Sigmoid colon (tissue), 4 donors: ENCODE measurements at regions not wholly inside any gene's neighbourhood (a gene's known extent, or its start where the extent isn't known, plus 50 kb on each side); places are given as distances from the start of the nearest gene placed in this dataset.

Experiments used
- POLR2AphosphoS5 ChIP-seq, 4 donors: sonication (generic); formaldehyde crosslinking; IDR thresholded peaks; one replicate each; pipeline ENCODE4 v1.6.1; 2017; ENCODE audit warnings: antibody characterized with exemption in 4 of 4
- TF ChIP-seq, protein P1 (sequence below), 4 experiments: fragments of 450-650 bp in 3 of 4; fragments of 200-600 bp in 1 of 4; IDR thresholded peaks; one replicate each; pipeline ENCODE4 v1.5.1; 2016 to 2019; ENCODE audit warnings: antibody characterized with exemption in 4 of 4, mild to moderate bottlenecking in 3 of 4, moderate library complexity in 2 of 4

DNA sequence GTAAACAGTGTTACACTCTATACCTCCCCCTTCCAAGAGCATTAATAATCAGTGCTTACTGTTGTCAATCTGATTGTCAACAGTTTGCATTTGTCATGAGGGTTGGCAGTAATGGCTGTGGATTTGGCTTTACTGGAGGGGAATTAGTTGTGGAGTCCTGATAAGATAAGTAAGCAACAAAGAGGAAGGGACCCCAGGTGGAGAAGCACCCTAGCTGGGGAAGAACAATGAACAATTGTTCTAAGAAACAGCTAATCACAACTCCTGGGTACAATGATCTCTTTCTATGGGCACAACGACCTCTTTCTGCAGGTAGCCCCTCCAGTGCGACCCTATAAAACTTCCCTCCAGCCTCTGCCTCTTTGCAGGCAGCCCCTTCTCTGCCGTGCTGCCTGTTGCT is 53.2 kb upstream of the CDKN2AIP start:
- TF ChIP-seq, protein P1, sequence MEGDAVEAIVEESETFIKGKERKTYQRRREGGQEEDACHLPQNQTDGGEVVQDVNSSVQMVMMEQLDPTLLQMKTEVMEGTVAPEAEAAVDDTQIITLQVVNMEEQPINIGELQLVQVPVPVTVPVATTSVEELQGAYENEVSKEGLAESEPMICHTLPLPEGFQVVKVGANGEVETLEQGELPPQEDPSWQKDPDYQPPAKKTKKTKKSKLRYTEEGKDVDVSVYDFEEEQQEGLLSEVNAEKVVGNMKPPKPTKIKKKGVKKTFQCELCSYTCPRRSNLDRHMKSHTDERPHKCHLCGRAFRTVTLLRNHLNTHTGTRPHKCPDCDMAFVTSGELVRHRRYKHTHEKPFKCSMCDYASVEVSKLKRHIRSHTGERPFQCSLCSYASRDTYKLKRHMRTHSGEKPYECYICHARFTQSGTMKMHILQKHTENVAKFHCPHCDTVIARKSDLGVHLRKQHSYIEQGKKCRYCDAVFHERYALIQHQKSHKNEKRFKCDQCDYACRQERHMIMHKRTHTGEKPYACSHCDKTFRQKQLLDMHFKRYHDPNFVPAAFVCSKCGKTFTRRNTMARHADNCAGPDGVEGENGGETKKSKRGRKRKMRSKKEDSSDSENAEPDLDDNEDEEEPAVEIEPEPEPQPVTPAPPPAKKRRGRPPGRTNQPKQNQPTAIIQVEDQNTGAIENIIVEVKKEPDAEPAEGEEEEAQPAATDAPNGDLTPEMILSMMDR (IDR thresholded peaks at IDR 0.05): no peak
- no peak for TF ChIP-seq POLR2AphosphoS5 (IDR thresholded peaks at IDR 0.05)
